Cardiac fibroblast (primary cell): ENCODE measurements at regions not wholly inside any gene's neighbourhood (a gene's known extent, or its start where the extent isn't known, plus 50 kb on each side); places are given as distances from the start of the nearest gene placed in this dataset.

Experiments used
- DNase-seq, 2 donors: peaks; one replicate each; pipeline versions ENCODE4 v3.0.0 to v3.0.0-alpha.2; 2010; ENCODE audit warnings: low read depth in 2 of 2
- H3K4me3 ChIP-seq, 2 donors: replicated peaks in 1 of 2; 1 replicate in 1 of 2; 2 replicates in 1 of 2; pipeline ENCODE4 v1.5.1; 2011; ENCODE audit warnings: low read depth in 2 of 2, low read length in 2 of 2, mild to moderate bottlenecking in 2 of 2, moderate library complexity in 1 of 2
- TF ChIP-seq, protein P1 (sequence below): IDR thresholded peaks from one replicate; pipeline ENCODE4 v1.5.1; 2011; ENCODE audit warnings: low read depth, mild to moderate bottlenecking, low read length, inconsistent platforms

DNA sequence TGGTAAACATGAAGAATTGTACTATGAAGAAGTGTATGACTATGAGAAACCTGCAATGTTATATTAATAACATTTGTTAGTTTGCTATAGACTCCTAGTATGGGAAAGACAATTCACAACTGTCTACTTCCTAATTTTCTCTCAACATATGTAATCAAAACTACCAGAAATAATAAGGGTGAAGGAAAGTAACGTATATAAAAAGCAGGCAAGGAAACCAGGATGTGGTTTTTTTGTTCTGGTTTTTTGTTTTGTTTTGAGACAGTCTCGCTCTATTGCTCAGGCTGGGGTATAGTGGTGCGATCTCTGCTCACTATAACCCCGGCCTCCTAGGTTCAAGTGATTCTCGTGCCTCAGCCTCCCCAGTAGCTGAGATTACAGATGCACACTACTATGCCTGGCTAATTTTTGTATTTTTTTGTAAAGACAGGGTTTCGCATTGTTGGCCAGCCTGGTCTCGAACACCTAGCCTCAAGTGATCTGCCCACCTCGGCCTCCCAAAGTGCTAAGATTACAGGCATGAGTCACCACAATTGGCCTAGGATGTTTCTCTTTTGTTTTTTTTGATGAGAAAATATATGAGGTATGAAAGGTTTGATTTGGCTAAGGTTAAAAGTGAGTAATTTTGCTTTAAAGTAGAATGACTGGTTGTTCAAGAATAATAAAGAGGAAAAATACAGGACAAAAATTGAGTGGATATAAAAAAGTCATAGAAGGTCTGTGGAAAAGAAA is 83.1 kb downstream of the PTCHD4 start:
- peak in 1 of 2 donors; percentile 3 for DNase-seq
- TF ChIP-seq, protein P1, sequence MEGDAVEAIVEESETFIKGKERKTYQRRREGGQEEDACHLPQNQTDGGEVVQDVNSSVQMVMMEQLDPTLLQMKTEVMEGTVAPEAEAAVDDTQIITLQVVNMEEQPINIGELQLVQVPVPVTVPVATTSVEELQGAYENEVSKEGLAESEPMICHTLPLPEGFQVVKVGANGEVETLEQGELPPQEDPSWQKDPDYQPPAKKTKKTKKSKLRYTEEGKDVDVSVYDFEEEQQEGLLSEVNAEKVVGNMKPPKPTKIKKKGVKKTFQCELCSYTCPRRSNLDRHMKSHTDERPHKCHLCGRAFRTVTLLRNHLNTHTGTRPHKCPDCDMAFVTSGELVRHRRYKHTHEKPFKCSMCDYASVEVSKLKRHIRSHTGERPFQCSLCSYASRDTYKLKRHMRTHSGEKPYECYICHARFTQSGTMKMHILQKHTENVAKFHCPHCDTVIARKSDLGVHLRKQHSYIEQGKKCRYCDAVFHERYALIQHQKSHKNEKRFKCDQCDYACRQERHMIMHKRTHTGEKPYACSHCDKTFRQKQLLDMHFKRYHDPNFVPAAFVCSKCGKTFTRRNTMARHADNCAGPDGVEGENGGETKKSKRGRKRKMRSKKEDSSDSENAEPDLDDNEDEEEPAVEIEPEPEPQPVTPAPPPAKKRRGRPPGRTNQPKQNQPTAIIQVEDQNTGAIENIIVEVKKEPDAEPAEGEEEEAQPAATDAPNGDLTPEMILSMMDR = no peak
- no peak overlapping the region for H3K4me3 ChIP-seq

DNA sequence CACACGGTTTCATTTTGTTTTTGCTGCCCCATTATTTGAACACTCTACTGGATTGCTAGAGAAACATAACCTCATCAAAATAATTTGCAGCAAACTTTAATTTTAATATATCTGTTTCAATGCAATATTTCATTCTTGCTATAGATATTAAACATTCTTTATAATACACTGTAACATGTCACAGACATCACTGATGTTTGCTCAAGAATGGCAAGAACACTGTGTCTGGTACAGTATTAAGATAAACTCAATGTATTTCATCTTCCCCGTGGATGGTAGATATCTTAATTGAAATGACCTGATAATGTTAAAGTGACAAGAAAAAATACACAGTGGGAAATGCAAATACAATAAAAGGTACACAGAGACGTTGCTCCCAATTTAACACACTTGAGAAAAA is 86.0 kb downstream of the PTCHD4 start:
- no peak overlapping the region for H3K4me3 ChIP-seq
- no peak for DNase-seq
- TF ChIP-seq, protein P1 = no peak

DNA sequence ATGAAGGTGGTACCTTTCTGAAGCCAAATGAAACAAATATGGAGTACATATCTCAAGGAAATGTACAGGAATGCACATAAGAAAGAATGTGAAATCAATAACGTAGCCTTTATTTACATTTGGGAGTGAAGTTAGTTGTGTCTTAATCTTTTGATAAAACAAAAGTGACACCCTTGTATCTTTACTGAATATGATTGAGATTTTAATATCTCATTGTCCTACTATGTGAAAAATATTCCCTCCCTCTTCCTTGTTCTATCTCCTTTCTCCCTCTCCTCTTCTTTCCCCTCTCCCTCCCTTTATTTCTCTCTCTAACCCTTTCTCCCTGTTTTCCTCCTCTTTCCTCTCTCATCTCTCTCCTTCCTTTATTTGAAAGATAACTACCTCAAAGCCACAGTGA is 89.1 kb downstream of the PTCHD4 start:
- DNase-seq = no peak
- TF ChIP-seq, protein P1 = no peak

DNA sequence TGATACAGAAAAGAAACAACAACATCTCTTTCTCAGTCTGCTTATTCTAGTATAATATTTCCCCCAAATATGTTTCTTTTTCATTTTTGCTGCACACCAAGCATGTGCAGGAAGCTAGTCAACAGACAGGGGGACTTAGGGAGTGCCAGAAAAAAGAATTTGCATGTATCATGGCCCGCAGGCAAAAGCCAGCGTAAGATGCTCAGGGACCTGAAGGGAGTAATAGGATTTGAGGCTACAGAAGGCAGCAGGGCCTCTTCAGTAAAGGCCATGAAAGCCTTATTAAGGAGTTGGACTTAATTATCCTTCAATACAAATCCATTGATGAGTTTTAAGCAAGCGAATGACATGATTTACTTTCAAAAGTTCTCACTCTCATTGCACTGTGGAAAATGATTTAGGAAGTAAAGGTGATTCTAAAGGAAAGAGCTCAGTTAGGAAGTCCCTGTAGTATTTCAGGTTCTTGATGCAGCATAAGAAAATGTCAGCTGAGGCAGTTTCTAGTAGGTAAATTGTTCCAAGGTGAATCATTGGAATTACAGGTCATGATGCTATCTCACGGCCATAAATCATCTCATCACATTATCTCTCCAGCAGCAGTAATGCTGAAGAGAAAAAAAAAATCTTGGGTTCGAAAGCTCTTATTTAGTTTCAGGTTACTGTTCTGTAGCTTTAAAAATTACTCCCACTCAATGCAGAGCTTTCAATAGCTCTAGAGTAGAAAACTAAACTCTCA is 94.8 kb downstream of the PTCHD4 start:
- TF ChIP-seq, protein P1 = no peak
- DNase-seq = no peak

More for the DNA sequence above, 89.1 kb downstream of the PTCHD4 start:
- H3K4me3 ChIP-seq = no peak overlapping the region

DNA sequence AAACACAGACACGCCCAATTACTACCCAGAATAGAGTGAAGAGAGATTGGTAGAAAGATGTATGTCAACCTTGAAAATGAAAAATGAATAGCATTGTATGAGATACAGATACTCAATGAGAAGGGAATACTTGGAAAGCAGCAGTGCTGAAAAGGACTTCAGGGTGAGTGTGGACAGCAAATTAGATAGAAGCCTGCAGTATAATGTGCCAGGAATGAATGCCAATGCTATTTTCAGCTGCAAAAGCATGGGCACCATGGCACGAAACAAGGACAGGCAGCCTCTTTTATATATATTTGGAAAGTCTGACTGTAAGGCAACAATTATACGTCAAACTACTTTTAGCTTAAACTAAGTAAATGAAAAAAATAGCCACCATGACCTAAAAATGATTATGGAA is 118.2 kb downstream of the PTCHD4 start:
- TF ChIP-seq, protein P1 = no peak
- no peak for DNase-seq
- no peak overlapping the region for H3K4me3 ChIP-seq

More for the DNA sequence above, 94.8 kb downstream of the PTCHD4 start:
- H3K4me3 ChIP-seq = no peak overlapping the region

DNA sequence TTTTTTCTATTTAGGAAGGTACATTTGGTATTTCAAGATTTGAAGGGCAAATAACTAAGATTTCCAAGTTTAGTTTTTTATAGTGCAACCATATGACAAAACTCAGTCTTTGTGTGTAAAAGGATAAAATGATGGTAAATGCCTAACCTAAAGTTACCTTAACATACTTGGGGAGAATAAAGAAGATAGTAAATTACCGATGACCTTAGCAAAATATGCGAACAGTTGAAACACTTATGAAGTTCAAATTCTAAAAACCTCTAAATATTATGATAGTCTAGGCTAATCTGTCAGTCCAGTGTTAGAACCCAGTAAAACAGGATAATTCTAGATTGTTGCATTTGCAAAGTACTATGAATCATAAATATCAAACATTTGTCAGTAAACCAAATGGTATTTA is 127.5 kb downstream of the PTCHD4 start:
- H3K4me3 ChIP-seq = no peak overlapping the region
- no peak for DNase-seq
- TF ChIP-seq, protein P1 = no peak
